GM13977 (cell line): ENCODE measurements at regions not wholly inside any gene's neighbourhood (a gene's known extent, or its start where the extent isn't known, plus 50 kb on each side); places are given as distances from the start of the nearest gene placed in this dataset.

Experiments
- DNase-seq: peaks from one replicate; pipeline ENCODE4 v3.0.0; 2012; ENCODE audit warnings: low spot score
- CTCF ChIP-seq: IDR thresholded peaks from 2 replicates; pipeline ENCODE4 v1.5.1; 2012; ENCODE audit warnings: mild to moderate bottlenecking, control low read depth; ENCODE audit not compliant: insufficient read depth; ENCODE audit errors: extremely low read depth, missing control alignments
- in situ Hi-C: fragments of 300-500 bp; cut with MboI; formaldehyde crosslinking; loops from one replicate; pipeline ENCODE4 v1.12.0; 2022; ENCODE audit warnings: low sequenced_read_pairs, low pct_unique_long_range_greater_than_20kb, mixed read lengths, inconsistent platforms; ENCODE audit not compliant: unreplicated experiment

GRCh38 chr15:53266176-53266575 is 476.0 kb upstream of the ONECUT1 start:
- in situ Hi-C loops = no loop called here
- no peak for DNase-seq
- no peak for TF ChIP-seq CTCF

GRCh38 chr15:53260647-53261046 is 470.5 kb upstream of the ONECUT1 start:
- in situ Hi-C loops = no loop called here
- no peak for TF ChIP-seq CTCF
- DNase-seq = no peak

- in situ Hi-C loops = no loop called here
- TF ChIP-seq CTCF = no peak
- no peak for DNase-seq
Observed at GRCh38 chr15:53256457-53256856, 466.3 kb upstream of the ONECUT1 start.

- TF ChIP-seq CTCF = no peak
- no peak for DNase-seq
- in situ Hi-C loops = no loop called here
Observed at GRCh38 chr15:53256043-53256442, 465.9 kb upstream of the ONECUT1 start.

- in situ Hi-C loops = no loop called here
- no peak for TF ChIP-seq CTCF
- DNase-seq = no peak
Observed at GRCh38 chr15:53251996-53252395, 461.9 kb upstream of the ONECUT1 start.

GRCh38 chr15:53251523-53251922 is 461.4 kb upstream of the ONECUT1 start:
- no peak for DNase-seq
- TF ChIP-seq CTCF = no peak
- in situ Hi-C loops = no loop called here
